GM12878 (cell line): ENCODE measurements at regions not wholly inside any gene's neighbourhood (a gene's known extent, or its start where the extent isn't known, plus 50 kb on each side); places are given as distances from the start of the nearest gene placed in this dataset.

Experiments
- ATAC-seq: fragments of 200-7000 bp; cut with Tn5 transposase; 3 replicates; pipeline ENCODE4 v1.9.1; 2020; ENCODE audit warnings: mild to moderate bottlenecking, moderate library complexity
- BruUV-seq: library from RNA; stranded (reverse); fragments of 400-500 nt; replicated peaks from 2 replicates; lab custom pipeline; 2021; lab: Mats Ljungman, UMichigan
- CTCF ChIA-PET: fragments of 300-600 bp; sonication (Branson Sonifier 250); formaldehyde crosslinking; extraction: SDS; loops from one replicate; lab custom pipeline; 2021; ENCODE audit warnings: inconsistent platforms; lab: Yijun Ruan, JAX
- POLR2A ChIA-PET: fragments of 350-600 bp; formaldehyde crosslinking; extraction: SDS; loops from one replicate; lab custom pipeline; 2021; ENCODE audit warnings: inconsistent platforms; lab: Charles Lee
- RAD21 ChIA-PET: fragments of 300-600 bp; sonication (Branson Sonifier 250); formaldehyde crosslinking; loops from one replicate; lab custom pipeline; 2023; ENCODE audit warnings: antibody characterized with exemption; ENCODE audit not compliant: unreplicated experiment; lab: Charles Lee
- SMC1A ChIA-PET: fragments of 300-600 bp; sonication (Branson Sonifier 250); formaldehyde crosslinking; loops from one replicate; lab custom pipeline; 2023; ENCODE audit not compliant: unreplicated experiment, uncharacterized antibody; lab: Charles Lee
- DNase-seq: peaks from one replicate; pipeline ENCODE4 v3.0.0-alpha.2; 2011; ENCODE audit warnings: low read depth, low spot score
- FAIRE-seq: peaks from 3 replicates; lab custom pipeline; 2011; peaks lifted over from hg19 to GRCh38; lab: Jason Lieb, UNC
- H2AFZ ChIP-seq: 2 replicates; pipeline ENCODE4 v1.6.0; 2011; ENCODE audit warnings: low read depth, low read length, control low read depth; ENCODE audit not compliant: control insufficient read depth
- H3K27ac ChIP-seq: 2 replicates; pipeline ENCODE4 v1.5.1; 2011; ENCODE audit warnings: control low read depth; ENCODE audit not compliant: control insufficient read depth, insufficient read depth
- H3K27me3 ChIP-seq, 2 experiments: replicated peaks in 1 of 2; 2 replicates each; pipeline versions ENCODE4 v1.6.0 to v1.6.1; 2011; ENCODE audit warnings: low read length in 1 of 2; ENCODE audit not compliant: control insufficient read depth in 2 of 2, insufficient read depth in 2 of 2
- H3K36me3 ChIP-seq, 2 experiments: 2 replicates each; pipeline ENCODE4 v1.5.1; 2011; ENCODE audit warnings: low read length in 1 of 2; ENCODE audit not compliant: control insufficient read depth in 2 of 2, insufficient read depth in 2 of 2
- H3K4me1 ChIP-seq: 2 replicates; pipeline ENCODE4 v1.6.1; 2011; ENCODE audit warnings: mild to moderate bottlenecking, low read length, moderate library complexity, mixed read lengths; ENCODE audit not compliant: control insufficient read depth, insufficient read depth
- H3K4me2 ChIP-seq: 2 replicates; pipeline ENCODE4 v1.6.0; 2011; ENCODE audit warnings: control low read depth; ENCODE audit not compliant: control insufficient read depth, insufficient read depth
- H3K4me3 ChIP-seq: fragments of 200-600 bp; sonication (generic); 2 replicates; pipeline ENCODE4 v1.5.1; 2016
- H3K79me2 ChIP-seq: 2 replicates; pipeline ENCODE4 v1.6.0; 2011; ENCODE audit warnings: low read length; ENCODE audit not compliant: control insufficient read depth, insufficient read depth
- H3K9ac ChIP-seq: 2 replicates; pipeline ENCODE4 v1.8.0; 2011; ENCODE audit warnings: low read length, control low read depth, mixed read lengths; ENCODE audit not compliant: control insufficient read depth, insufficient read depth
- H3K9me3 ChIP-seq: replicated peaks from 3 replicates; pipeline ENCODE4 v1.5.1; 2011; ENCODE audit warnings: mild to moderate bottlenecking, low read length; ENCODE audit not compliant: control insufficient read depth, insufficient read depth
- H4K20me1 ChIP-seq: 2 replicates; pipeline ENCODE4 v1.6.0; 2011; ENCODE audit not compliant: control insufficient read depth, insufficient read depth
- ASH2L ChIP-seq: fragments of 300-600, 200-600 bp; sonication (generic); IDR thresholded peaks from 2 replicates; pipeline ENCODE4 v1.6.1; 2017; ENCODE audit warnings: low read depth, mild to moderate bottlenecking, borderline replicate concordance
- CBFB ChIP-seq: IDR thresholded peaks from 2 replicates; pipeline ENCODE4 v1.6.1; 2016; ENCODE audit warnings: antibody characterized with exemption, low read depth
- ETV6 ChIP-seq, 2 experiments: fragments of 450-650 bp in 1 of 2; IDR thresholded peaks in 1 of 2; conservative IDR thresholded peaks in 1 of 2; 2 replicates each; pipeline ENCODE4 v1.6.1; 2014; ENCODE audit warnings: antibody characterized with exemption in 1 of 2, borderline replicate concordance in 1 of 2, low read depth in 1 of 2, mild to moderate bottlenecking in 1 of 2, moderate library complexity in 1 of 2
- GATAD2B ChIP-seq: fragments of 450-650 bp; conservative IDR thresholded peaks from 2 replicates; pipeline ENCODE4 v1.6.1; 2017; ENCODE audit warnings: low read depth, mild to moderate bottlenecking, moderate library complexity
- HDGF ChIP-seq: fragments of 450-650 bp; IDR thresholded peaks from 2 replicates; pipeline ENCODE4 v1.6.1; 2016; ENCODE audit warnings: antibody characterized with exemption
- IKZF1 ChIP-seq: fragments of 450-650 bp; conservative IDR thresholded peaks from 2 replicates; pipeline ENCODE4 v1.6.1; 2017; ENCODE audit warnings: antibody characterized with exemption, mild to moderate bottlenecking
- NRF1 ChIP-seq: conservative IDR thresholded peaks from 2 replicates; pipeline ENCODE4 v1.6.1; 2011; ENCODE audit warnings: mild to moderate bottlenecking, low read depth, low read length, improper control_type of control experiment
- PKNOX1 ChIP-seq: fragments of 450-650 bp; IDR thresholded peaks from 2 replicates; pipeline ENCODE4 v1.6.1; 2016; ENCODE audit warnings: mild to moderate bottlenecking
- PRDM15 ChIP-seq: fragments of 450-650 bp; formaldehyde crosslinking; IDR thresholded peaks from 2 replicates; pipeline ENCODE4 v1.4.0; 2020; ENCODE audit warnings: mild to moderate bottlenecking, moderate library complexity
- RAD21 ChIP-seq: IDR thresholded peaks from 2 replicates; pipeline ENCODE4 v1.6.1; 2011; ENCODE audit warnings: mild to moderate bottlenecking, low read depth, low read length, moderate library complexity; ENCODE audit not compliant: insufficient read depth
- RBBP5 ChIP-seq: fragments of 200-600 bp; sonication (generic); conservative IDR thresholded peaks from 2 replicates; pipeline ENCODE4 v1.6.1; 2016
- RFX5 ChIP-seq: IDR thresholded peaks from 2 replicates; pipeline ENCODE4 v1.6.1; 2011; ENCODE audit warnings: low read depth, low read length, improper control_type of control experiment
- SMC3 ChIP-seq: IDR thresholded peaks from 2 replicates; pipeline ENCODE4 v1.6.1; 2011; ENCODE audit warnings: low read length, improper control_type of control experiment, borderline replicate concordance
- ZNF274 ChIP-seq: IDR thresholded peaks from one replicate; pipeline ENCODE4 v1.8.0; 2011; ENCODE audit not compliant: insufficient read length, insufficient read depth
- WGBS: methylation state at CpG from one replicate; pipeline ENCODE4 v1.1.6; 2016; ENCODE audit warnings: low lambda C conversion rate; ENCODE audit not compliant: insufficient replicate concordance, insufficient coverage; ENCODE audit errors: missing lambda C conversion rate; 5-methylcytosine and 5-hydroxymethylcytosine counted together
- in situ Hi-C: fragments of 300-500 bp; cut with MboI; formaldehyde crosslinking; loops from 9 replicates; pipeline ENCODE4 v1.14.3; 2018; ENCODE audit warnings: mixed read lengths
- intact Hi-C: fragments of 100-400 bp; cut with micrococcal nuclease; formaldehyde crosslinking; loops from one replicate; pipeline ENCODE4 v1.14.2; 2022; ENCODE audit not compliant: unreplicated experiment
- TF ChIP-seq, protein P1 (sequence below): fragments of 450-650 bp; formaldehyde crosslinking; IDR thresholded peaks from 2 replicates; pipeline ENCODE4 v1.4.0; 2022; ENCODE audit warnings: mild to moderate bottlenecking, moderate library complexity
- TF ChIP-seq, protein P2 (sequence below): IDR thresholded peaks from 2 replicates; pipeline ENCODE4 v1.6.1; 2011; ENCODE audit warnings: low read depth, low read length, improper control_type of control experiment, borderline replicate concordance

DNA sequence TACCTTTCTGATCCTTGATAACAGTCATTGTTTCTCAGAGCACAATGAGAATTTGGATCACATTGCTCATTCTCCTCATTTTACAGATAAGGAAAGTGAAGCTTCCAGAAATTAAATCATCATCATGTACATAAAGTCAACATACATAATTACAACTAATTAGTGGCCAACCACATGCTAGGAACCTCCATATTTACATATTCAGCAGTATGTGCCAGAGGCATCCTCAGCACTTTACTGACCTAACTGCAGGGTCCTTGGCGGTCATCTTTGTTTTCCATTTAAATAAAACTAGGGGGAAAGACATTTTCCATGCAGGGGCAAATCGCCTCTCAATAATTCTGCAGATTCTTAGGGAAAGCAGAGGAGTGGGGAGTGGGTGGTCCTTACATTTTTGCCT, 752.9 kb downstream of the KCNJ2 start:
- Histone ChIP-seq H4K20me1 (no peaks in the 10 kb centered on the region), H3K27ac (no peak overlapping the region), H3K9ac (no peak overlapping the region), H2AFZ (no peak overlapping the region), H3K4me2 (no peak overlapping the region), H3K4me1 (no peaks in the 10 kb centered on the region), H3K27me3 (no peaks in the 10 kb centered on the region), H3K9me3 (no peaks in the 10 kb centered on the region), H3K79me2 (no peaks in the 10 kb centered on the region), H3K4me3 (no peak overlapping the region), H3K36me3 (no peaks in the 10 kb centered on the region)
- BruUV-seq = no TSS peak
- DNase-seq (no peak), FAIRE-seq (no peak), ATAC-seq (no peak)
- ChIA-PET POLR2A (no interaction called here), CTCF (no interaction called here), RAD21 (interaction anchor here (0.6 kb wide), 1 partner anchor 16 kb away, joined by 4 read pairs; no protein-coding TSS in a partner anchor), SMC1A (no interaction called here)
- 11% methylated on average over 2 of the region's 2 CpGs for WGBS
- TF ChIP-seq SMC3 (no peak), RBBP5 (no peak), CBFB (no peak), HDGF (no peak), RAD21 (no peak), NRF1 (no peak), ETV6 (conservative IDR thresholded peaks at IDR 0.05 in 1 of 2, IDR thresholded peaks at IDR 0.05 in 1 of 2; ENCODE audit: borderline replicate concordance in 1 of 2, low read depth in 1 of 2) (no peak), IKZF1 (no peak), GATAD2B (no peak), RFX5 (no peak), ZNF274 (no peak), PKNOX1 (no peak), PRDM15 (no peak), ASH2L (no peak)
- TF ChIP-seq, protein P1, sequence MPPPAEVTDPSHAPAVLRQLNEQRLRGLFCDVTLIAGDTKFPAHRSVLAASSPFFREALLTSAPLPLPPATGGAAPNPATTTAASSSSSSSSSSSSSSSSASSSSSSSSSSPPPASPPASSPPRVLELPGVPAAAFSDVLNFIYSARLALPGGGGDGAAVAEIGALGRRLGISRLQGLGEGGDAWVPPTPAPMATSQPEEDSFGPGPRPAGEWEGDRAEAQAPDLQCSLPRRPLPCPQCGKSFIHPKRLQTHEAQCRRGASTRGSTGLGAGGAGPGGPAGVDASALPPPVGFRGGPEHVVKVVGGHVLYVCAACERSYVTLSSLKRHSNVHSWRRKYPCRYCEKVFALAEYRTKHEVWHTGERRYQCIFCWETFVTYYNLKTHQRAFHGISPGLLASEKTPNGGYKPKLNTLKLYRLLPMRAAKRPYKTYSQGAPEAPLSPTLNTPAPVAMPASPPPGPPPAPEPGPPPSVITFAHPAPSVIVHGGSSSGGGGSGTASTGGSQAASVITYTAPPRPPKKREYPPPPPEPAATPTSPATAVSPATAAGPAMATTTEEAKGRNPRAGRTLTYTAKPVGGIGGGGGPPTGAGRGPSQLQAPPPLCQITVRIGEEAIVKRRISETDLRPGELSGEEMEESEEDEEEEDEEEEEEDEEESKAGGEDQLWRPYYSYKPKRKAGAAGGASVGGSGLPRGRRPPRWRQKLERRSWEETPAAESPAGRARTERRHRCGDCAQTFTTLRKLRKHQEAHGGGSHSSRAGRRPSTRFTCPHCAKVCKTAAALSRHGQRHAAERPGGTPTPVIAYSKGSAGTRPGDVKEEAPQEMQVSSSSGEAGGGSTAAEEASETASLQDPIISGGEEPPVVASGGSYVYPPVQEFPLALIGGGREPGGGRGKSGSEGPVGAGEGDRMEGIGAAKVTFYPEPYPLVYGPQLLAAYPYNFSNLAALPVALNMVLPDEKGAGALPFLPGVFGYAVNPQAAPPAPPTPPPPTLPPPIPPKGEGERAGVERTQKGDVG (CRISPR knock-in tag) = no peak
- TF ChIP-seq, protein P2, sequence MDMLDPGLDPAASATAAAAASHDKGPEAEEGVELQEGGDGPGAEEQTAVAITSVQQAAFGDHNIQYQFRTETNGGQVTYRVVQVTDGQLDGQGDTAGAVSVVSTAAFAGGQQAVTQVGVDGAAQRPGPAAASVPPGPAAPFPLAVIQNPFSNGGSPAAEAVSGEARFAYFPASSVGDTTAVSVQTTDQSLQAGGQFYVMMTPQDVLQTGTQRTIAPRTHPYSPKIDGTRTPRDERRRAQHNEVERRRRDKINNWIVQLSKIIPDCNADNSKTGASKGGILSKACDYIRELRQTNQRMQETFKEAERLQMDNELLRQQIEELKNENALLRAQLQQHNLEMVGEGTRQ = no peak
- in situ Hi-C loops (no loop called here), intact Hi-C loops (no loop called here)
